Mesodermal cell (in vitro differentiated cells): ENCODE measurements at regions not wholly inside any gene's neighbourhood (a gene's known extent, or its start where the extent isn't known, plus 50 kb on each side); places are given as distances from the start of the nearest gene placed in this dataset.

Source experiments
- H3K27ac ChIP-seq: 2 replicates; pipeline ENCODE4 v1.7.0; 2013; ENCODE audit warnings: mild to moderate bottlenecking, low read depth, low read length, moderate library complexity; ENCODE audit not compliant: severe bottlenecking
- H3K36me3 ChIP-seq: 2 replicates; pipeline ENCODE4 v1.7.1; 2013; ENCODE audit warnings: mild to moderate bottlenecking, low read length, moderate library complexity; ENCODE audit not compliant: control insufficient read depth, insufficient read depth
- H3K4me1 ChIP-seq: one replicate; pipeline ENCODE4 v1.7.1; 2013; ENCODE audit warnings: mild to moderate bottlenecking, low read length; ENCODE audit not compliant: insufficient read depth, control insufficient read depth, poor library complexity, severe bottlenecking
- H3K4me3 ChIP-seq: 2 replicates; pipeline ENCODE4 v1.7.0; 2013; ENCODE audit warnings: low read length, control low read depth, mild to moderate bottlenecking; ENCODE audit not compliant: insufficient read depth, poor library complexity, severe bottlenecking; ENCODE audit errors: extremely low read depth
- H3K9me3 ChIP-seq: 2 replicates; pipeline ENCODE4 v1.7.1; 2013; ENCODE audit warnings: mild to moderate bottlenecking, low read length, moderate library complexity; ENCODE audit not compliant: control insufficient read depth
- WGBS, 2 experiments: methylation state at CpG; one replicate each; pipeline ENCODE4 v1.1.5; 2013; ENCODE audit warnings: missing lambda C conversion rate in 2 of 2; ENCODE audit not compliant: insufficient coverage in 2 of 2; 5-methylcytosine and 5-hydroxymethylcytosine counted together

DNA sequence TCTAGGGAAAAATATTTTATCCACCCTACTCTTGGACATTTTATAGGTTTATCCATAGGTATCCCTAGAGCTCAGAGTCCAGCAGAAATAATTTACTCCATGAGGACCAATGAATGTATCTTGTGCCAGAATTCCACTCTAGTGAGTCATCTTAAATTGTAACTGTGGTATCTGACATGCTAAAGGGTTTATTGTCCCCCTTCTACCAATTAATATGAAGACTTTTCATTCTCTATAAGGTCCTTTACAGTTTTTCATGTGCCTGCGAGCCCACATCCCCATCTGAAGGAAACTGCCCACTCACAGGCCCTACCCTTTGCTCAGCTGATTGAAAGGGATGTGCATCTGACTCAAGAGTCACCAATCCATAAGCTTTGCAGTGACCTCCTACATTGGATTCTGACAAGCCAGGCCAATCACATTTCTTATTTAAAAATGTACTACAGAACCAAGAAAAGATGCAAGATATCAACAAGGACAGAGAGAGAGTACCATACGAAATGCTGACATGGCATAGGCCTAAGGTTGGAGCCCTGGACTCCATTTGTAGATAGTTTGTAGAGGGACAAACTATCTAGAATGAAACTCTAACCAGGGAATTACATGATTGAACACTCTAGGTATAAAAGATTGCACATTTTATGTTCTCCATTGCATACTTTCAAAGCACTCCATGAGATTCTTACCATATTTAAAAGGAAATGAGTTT, 93.4 kb upstream of the DEFB112 start:
- Histone ChIP-seq H3K36me3 (no peaks in the 10 kb centered on the region), H3K4me3 (no peak overlapping the region), H3K4me1 (no peaks in the 10 kb centered on the region), H3K9me3 (no peaks in the 10 kb centered on the region), H3K27ac (no peak overlapping the region)
- WGBS, 2 experiments: 80 to 90% methylated on average over 1 to 2 of the region's 2 CpGs

DNA sequence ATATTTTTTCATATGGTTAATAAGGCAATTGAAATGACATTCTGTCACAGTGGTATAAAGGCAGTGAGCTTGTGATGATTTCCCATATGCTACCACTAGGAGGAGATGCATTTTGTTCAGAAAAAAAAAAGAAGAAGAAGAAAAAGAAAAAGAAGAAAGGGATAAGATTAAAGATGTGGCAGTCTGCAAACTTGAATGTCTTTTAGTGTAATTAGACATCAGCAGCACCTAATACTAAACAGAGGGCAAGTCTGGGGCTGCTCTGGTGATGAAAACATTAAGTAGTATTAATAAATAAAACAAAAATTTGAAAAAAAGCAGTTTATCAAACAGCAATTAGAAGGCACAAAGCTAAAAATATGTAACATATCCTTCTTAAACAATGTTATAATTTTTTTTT, 95.4 kb upstream of the DEFB112 start:
- Histone ChIP-seq H3K4me1 (no peaks in the 10 kb centered on the region), H3K9me3 (no peaks in the 10 kb centered on the region), H3K27ac (no peak overlapping the region), H3K36me3 (no peaks in the 10 kb centered on the region), H3K4me3 (no peak overlapping the region)

- no peaks in the 10 kb centered on the region for H3K36me3 ChIP-seq
- WGBS, 2 experiments: no CpG with 5 or more reads among the region's 3 CpGs
- no peaks in the 10 kb centered on the region for H3K9me3 ChIP-seq
- H3K4me3 ChIP-seq: no peak overlapping the region
- no peaks in the 10 kb centered on the region for H3K4me1 ChIP-seq
- H3K27ac ChIP-seq: no peak overlapping the region
Measured at GRCh38 chr6:50147371-50147770, 97.6 kb upstream of the DEFB112 start.

- no peak overlapping the region for H3K4me3 ChIP-seq
- no peaks in the 10 kb centered on the region for H3K36me3 ChIP-seq
- no CpG with 5 or more reads among the region's 1 CpG for WGBS, 2 experiments
- H3K9me3 ChIP-seq: no peaks in the 10 kb centered on the region
- H3K27ac ChIP-seq: no peak overlapping the region
- no peaks in the 10 kb centered on the region for H3K4me1 ChIP-seq
Measured at GRCh38 chr6:50180646-50181045, 130.9 kb upstream of the DEFB112 start.

DNA sequence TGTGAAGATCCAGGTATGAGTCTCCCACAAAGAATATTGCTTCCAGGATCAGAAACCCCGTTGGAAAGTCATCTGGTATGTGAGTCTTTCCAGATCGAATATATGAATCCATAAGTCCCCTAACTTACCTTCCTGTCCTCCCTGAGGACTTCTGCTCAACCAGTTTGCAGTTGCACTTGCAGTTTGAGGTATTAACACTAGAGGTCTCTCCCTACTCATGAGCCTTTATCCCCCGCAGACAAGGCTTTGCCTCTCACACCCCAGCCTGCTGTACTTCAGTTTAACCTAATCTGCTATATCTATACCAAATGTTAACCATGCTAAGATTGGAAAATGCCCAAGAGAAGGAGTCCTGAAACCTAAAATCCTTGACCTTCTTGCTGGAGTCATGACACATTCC, 135.3 kb upstream of the DEFB112 start:
- WGBS, 2 experiments: 8 to 28% methylated on average over 2 of the region's 3 CpGs
- Histone ChIP-seq H3K27ac (no peak overlapping the region), H3K4me3 (no peak overlapping the region), H3K36me3 (no peaks in the 10 kb centered on the region), H3K4me1 (no peaks in the 10 kb centered on the region), H3K9me3 (no peaks in the 10 kb centered on the region)

GRCh38 chr6:50187351-50187921, 137.7 kb upstream of the DEFB112 start:
- no peak overlapping the region for H3K27ac ChIP-seq
- H3K4me3 ChIP-seq: no peak overlapping the region
- 81 to 85% methylated on average over 4 of the region's 7 CpGs for WGBS, 2 experiments

DNA sequence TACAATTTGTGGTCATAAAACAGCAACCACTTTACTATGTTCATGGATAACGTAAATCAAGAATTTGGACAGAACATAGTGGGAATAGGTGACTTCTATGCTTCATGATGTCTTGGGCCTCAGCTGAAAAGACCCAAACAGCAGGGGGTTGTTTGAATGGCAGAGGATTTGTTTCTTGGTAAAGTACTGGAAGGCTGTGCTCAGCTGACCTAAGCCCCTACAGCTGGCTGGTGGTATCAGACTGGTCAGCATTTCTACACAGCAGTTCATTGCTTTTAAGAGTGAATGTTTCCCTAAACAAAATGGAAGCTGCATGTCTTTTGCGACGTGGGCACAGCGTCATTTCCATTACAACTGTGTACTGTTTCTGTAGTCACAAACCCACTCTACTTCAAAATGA, 148.5 kb upstream of the DEFB112 start:
- no peak overlapping the region for H3K4me3 ChIP-seq
- H3K4me1 ChIP-seq: no peaks in the 10 kb centered on the region
- no peaks in the 10 kb centered on the region for H3K9me3 ChIP-seq
- no peak overlapping the region for H3K27ac ChIP-seq
- H3K36me3 ChIP-seq: no peaks in the 10 kb centered on the region
- 82% methylated on average over 3 of the region's 4 CpGs; no CpG with 5 or more reads in 1 of the 2 experiments for WGBS, 2 experiments

More at GRCh38 chr6:50187351-50187921, 137.7 kb upstream of the DEFB112 start:
- Histone ChIP-seq H3K4me1 (no peaks in the 10 kb centered on the region), H3K36me3 (no peaks in the 10 kb centered on the region), H3K9me3 (no peaks in the 10 kb centered on the region)

- no peak overlapping the region for H3K4me3 ChIP-seq
- H3K9me3 ChIP-seq: no peaks in the 10 kb centered on the region
- H3K4me1 ChIP-seq: no peaks in the 10 kb centered on the region
- no peak overlapping the region for H3K27ac ChIP-seq
- H3K36me3 ChIP-seq: no peaks in the 10 kb centered on the region
Measured at GRCh38 chr6:50202766-50203165, 153.0 kb upstream of the DEFB112 start.

GRCh38 chr6:50211582-50211981, 161.9 kb upstream of the DEFB112 start:
- no peaks in the 10 kb centered on the region for H3K4me1 ChIP-seq
- WGBS, 2 experiments: no CpG with 5 or more reads among the region's 1 CpG
- H3K9me3 ChIP-seq: no peaks in the 10 kb centered on the region

GRCh38 chr6:50213146-50213545, 163.4 kb upstream of the DEFB112 start:
- no peaks in the 10 kb centered on the region for H3K36me3 ChIP-seq
- H3K9me3 ChIP-seq: no peaks in the 10 kb centered on the region
- H3K4me1 ChIP-seq: no peaks in the 10 kb centered on the region
- 60% methylated on average over 1 of the region's 1 CpG; no CpG with 5 or more reads in 1 of the 2 experiments for WGBS, 2 experiments
- no peak overlapping the region for H3K27ac ChIP-seq
- no peak overlapping the region for H3K4me3 ChIP-seq

More at GRCh38 chr6:50211582-50211981, 161.9 kb upstream of the DEFB112 start:
- Histone ChIP-seq H3K27ac (no peak overlapping the region), H3K4me3 (no peak overlapping the region), H3K36me3 (no peaks in the 10 kb centered on the region)

GRCh38 chr6:50214937-50215336, 165.2 kb upstream of the DEFB112 start:
- Histone ChIP-seq H3K4me1 (no peaks in the 10 kb centered on the region), H3K36me3 (no peaks in the 10 kb centered on the region), H3K27ac (no peak overlapping the region), H3K9me3 (no peaks in the 10 kb centered on the region), H3K4me3 (no peak overlapping the region)
- WGBS, 2 experiments: 94% methylated on average over 2 of the region's 2 CpGs; no CpG with 5 or more reads in 1 of the 2 experiments
